DOHH2 (cell line): ENCODE measurements at regions not wholly inside any gene's neighbourhood (a gene's known extent, or its start where the extent isn't known, plus 50 kb on each side); places are given as distances from the start of the nearest gene placed in this dataset.

Experiments used
- EZH2phosphoT487 ChIP-seq: fragments of 200-600 bp; sonication (generic); IDR thresholded peaks from 2 replicates; pipeline ENCODE4 v1.6.1; 2017; ENCODE audit warnings: borderline replicate concordance, mild to moderate bottlenecking, antibody characterized with exemption, low read length, moderate library complexity, mixed read lengths
- TF ChIP-seq, protein P1 (sequence below): fragments of 200-600 bp; sonication (generic); IDR thresholded peaks from one replicate; pipeline ENCODE4 v1.5.1; 2014; ENCODE audit warnings: antibody characterized with exemption, mild to moderate bottlenecking, low read depth, low read length; ENCODE audit not compliant: poor library complexity, severe bottlenecking

- TF ChIP-seq, protein P1, sequence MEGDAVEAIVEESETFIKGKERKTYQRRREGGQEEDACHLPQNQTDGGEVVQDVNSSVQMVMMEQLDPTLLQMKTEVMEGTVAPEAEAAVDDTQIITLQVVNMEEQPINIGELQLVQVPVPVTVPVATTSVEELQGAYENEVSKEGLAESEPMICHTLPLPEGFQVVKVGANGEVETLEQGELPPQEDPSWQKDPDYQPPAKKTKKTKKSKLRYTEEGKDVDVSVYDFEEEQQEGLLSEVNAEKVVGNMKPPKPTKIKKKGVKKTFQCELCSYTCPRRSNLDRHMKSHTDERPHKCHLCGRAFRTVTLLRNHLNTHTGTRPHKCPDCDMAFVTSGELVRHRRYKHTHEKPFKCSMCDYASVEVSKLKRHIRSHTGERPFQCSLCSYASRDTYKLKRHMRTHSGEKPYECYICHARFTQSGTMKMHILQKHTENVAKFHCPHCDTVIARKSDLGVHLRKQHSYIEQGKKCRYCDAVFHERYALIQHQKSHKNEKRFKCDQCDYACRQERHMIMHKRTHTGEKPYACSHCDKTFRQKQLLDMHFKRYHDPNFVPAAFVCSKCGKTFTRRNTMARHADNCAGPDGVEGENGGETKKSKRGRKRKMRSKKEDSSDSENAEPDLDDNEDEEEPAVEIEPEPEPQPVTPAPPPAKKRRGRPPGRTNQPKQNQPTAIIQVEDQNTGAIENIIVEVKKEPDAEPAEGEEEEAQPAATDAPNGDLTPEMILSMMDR: no peak
- no peak for TF ChIP-seq EZH2phosphoT487
Measured at GRCh38 chr1:229817936-229818335, 191.9 kb downstream of the URB2 start.
